ENCODE measurements at regions not wholly inside any gene's neighbourhood (a gene's known extent, or its start where the extent isn't known, plus 50 kb on each side); places are given as distances from the start of the nearest gene placed in this dataset.

DNA sequence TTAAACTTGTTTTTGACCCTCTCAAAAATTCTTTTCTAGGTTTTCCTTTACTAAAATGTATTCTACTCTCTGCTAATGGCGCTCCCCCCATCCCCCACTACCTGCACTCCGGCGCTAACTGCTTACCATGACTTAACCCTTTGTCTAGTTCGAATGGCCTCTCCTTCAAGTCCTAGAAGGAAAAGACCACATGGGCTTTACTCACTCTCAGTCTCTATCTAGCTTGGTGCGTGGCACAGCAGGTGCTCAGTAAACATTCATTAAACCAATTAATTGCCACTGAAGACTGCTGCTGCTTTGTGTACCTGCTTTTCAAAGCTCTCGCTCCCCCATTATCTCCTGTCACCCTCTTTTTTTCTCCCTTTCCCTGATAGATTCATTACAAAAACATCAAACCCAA, 457.7 kb upstream of the THRB start:
- WGBS (ENCODE audit: insufficient coverage, insufficient replicate concordance, low lambda C conversion rate, missing lambda C conversion rate), result 53% methylated on average over 6 of the region's 6 CpGs
- Histone ChIP-seq H3K27ac (ENCODE audit: control insufficient read depth, insufficient read depth) (no peak overlapping the region), H3K4me2 (ENCODE audit: control insufficient read depth, insufficient read depth) (no peak overlapping the region), H3K4me1 (ENCODE audit: control insufficient read depth, insufficient read depth, low read length) (no peaks in the 10 kb centered on the region), H4K20me1 (ENCODE audit: control insufficient read depth, insufficient read depth) (no peaks in the 10 kb centered on the region), H3K27me3 (replicated peaks in 1 of 2; ENCODE audit: control insufficient read depth in 2 of 2, insufficient read depth in 2 of 2, low read length in 1 of 2) (no peaks in the 10 kb centered on the region), H3K79me2 (ENCODE audit: control insufficient read depth, insufficient read depth, low read length) (no peaks in the 10 kb centered on the region), H2AFZ (ENCODE audit: control insufficient read depth, low read depth, low read length) (no peak overlapping the region), H3K9ac (ENCODE audit: control insufficient read depth, insufficient read depth, low read length) (no peak overlapping the region), H3K9me3 (replicated peaks; ENCODE audit: control insufficient read depth, insufficient read depth, low read length) (no peaks in the 10 kb centered on the region), H3K36me3 (ENCODE audit: control insufficient read depth in 2 of 2, insufficient read depth in 2 of 2, low read length in 1 of 2) (no peaks in the 10 kb centered on the region), H3K4me3 (no peak overlapping the region)
- FAIRE-seq (no peak), ATAC-seq (no peak), DNase-seq (ENCODE audit: low read depth, low spot score) (no peak)
- TF ChIP-seq BCL11A (IDR thresholded peaks at IDR 0.05; ENCODE audit: low read depth, low read length) (no peak), SMC3 (IDR thresholded peaks at IDR 0.05; ENCODE audit: borderline replicate concordance, low read length) (no peak), ZSCAN29 (IDR thresholded peaks at IDR 0.05) (no peak), NBN (IDR thresholded peaks at IDR 0.05) (no peak), RCOR1 (conservative IDR thresholded peaks at IDR 0.05; ENCODE audit: low read depth, low read length) (no peak), ATF7 (IDR thresholded peaks at IDR 0.05; ENCODE audit: low read depth) (no peak), BRCA1 (IDR thresholded peaks at IDR 0.05; ENCODE audit: low read depth, low read length) (no peak), MXI1 (IDR thresholded peaks at IDR 0.05; ENCODE audit: low read depth, low read length) (no peak), RB1 (IDR thresholded peaks at IDR 0.05; ENCODE audit: borderline replicate concordance) (no peak)
- TF ChIP-seq, protein P1, sequence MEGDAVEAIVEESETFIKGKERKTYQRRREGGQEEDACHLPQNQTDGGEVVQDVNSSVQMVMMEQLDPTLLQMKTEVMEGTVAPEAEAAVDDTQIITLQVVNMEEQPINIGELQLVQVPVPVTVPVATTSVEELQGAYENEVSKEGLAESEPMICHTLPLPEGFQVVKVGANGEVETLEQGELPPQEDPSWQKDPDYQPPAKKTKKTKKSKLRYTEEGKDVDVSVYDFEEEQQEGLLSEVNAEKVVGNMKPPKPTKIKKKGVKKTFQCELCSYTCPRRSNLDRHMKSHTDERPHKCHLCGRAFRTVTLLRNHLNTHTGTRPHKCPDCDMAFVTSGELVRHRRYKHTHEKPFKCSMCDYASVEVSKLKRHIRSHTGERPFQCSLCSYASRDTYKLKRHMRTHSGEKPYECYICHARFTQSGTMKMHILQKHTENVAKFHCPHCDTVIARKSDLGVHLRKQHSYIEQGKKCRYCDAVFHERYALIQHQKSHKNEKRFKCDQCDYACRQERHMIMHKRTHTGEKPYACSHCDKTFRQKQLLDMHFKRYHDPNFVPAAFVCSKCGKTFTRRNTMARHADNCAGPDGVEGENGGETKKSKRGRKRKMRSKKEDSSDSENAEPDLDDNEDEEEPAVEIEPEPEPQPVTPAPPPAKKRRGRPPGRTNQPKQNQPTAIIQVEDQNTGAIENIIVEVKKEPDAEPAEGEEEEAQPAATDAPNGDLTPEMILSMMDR (IDR thresholded peaks at IDR 0.05 in 2 of 3, conservative IDR thresholded peaks at IDR 0.05 in 1 of 3; ENCODE audit: control insufficient read depth in 2 of 3, extremely low read depth in 1 of 3, insufficient read depth in 1 of 3, low read depth in 3 of 3, low read length in 3 of 3), result no peak
- CTCF ChIA-PET, result no interaction called here
- POLR2A ChIA-PET, result no interaction called here
- in situ Hi-C loops (cut with MboI) (no loop called here), intact Hi-C loops (cut with micrococcal nuclease; ENCODE audit: unreplicated experiment) (no loop called here)
- no TSS peak for BruUV-seq (replicated peaks)
- SMC1A ChIA-PET (ENCODE audit: uncharacterized antibody, unreplicated experiment), result no interaction called here
- RAD21 ChIA-PET (ENCODE audit: unreplicated experiment), result no interaction called here

Measured in GM12878 (cell line).